ENCODE measurements at regions not wholly inside any gene's neighbourhood (a gene's known extent, or its start where the extent isn't known, plus 50 kb on each side); places are given as distances from the start of the nearest gene placed in this dataset.
A peak's percentile ranks its signal among the peaks of the same experiment; 100 is the strongest.

GRCh38 chr7:17155529-17155928 lies 142.9 kb upstream of the AHR start:
- DNase-seq (ENCODE audit: low read depth in 2 of 3, low spot score in 2 of 3) = no peak

DNA sequence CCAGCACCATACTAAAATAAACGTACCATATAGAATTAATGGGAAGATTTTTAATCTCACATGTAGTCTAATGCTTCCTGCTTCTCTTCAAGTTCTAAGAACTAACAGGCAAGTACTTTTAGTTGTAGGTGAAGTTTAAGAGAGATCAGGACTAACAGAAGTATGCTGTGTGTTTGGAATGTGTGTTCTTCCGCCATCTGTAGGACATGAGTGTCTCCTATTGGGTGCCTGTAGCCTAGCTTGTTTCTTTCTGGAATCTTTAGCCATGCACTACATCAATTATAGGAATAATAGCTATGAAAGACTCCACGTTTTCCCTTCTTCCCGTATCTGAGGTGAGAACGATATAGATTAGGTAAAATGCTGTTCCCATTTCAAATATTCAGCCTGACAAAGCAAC lies 140.2 kb upstream of the AHR start:
- DNase-seq (ENCODE audit: low read depth in 2 of 3, low spot score in 2 of 3) = no peak

DNA sequence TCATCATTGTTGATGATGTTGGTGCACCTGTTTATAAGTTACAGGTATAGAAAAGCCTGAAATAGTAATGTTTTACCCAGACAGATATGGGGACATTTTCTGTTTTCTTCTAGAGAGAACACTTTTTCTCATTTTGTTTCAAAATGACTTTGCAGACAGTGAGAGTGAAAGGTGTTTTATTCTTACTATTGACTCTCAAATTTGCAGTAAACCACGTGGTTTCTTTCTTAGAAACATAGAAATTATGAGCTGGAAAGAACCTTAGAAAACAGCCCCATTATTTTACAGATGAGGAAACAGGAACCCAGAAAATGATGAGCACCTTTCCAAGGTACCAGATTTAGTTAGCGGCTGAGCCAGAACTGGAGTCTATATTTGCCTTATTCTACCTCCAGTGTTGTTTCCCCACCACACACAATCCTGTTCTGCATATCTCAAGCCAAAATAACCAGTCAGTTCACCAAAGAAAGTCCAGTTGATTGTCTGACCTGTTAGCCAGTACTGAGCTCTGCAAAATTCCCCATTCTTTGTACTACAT lies 138.9 kb upstream of the AHR start:
- no peak for DNase-seq (ENCODE audit: low read depth in 2 of 3, low spot score in 2 of 3)

DNA sequence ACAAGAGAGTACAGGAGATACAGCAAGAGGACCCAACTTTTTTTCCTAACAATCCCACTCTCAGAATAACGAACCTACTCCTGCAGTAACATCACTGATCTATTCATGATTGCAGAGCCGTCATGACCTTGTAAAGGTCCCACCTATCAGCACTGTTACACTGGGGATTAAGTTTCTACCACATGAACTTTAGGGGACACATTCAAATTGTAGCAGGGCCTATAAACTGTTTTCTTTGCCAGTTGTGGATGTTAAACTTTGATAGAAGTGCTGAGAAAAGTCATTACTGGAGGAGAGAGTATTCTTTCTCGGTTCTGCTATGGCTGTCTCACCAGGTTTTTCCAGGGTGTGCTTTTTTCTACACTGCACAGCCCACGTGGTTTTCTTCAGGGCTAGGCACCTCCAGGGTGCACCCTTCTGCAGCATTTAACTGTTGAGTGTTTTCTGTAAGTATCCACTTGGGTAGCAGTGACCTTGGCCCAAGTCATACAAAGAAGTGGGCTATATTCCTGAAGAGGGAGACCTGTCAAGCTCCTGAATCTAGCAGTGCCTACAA lies 131.6 kb upstream of the AHR start:
- DNase-seq (ENCODE audit: low read depth in 2 of 3, low spot score in 2 of 3) = no peak

- DNase-seq (ENCODE audit: low read depth in 2 of 3, low spot score in 2 of 3) = no peak
These were observed 130.0 kb upstream of the AHR start for GRCh38 chr7:17168416-17168815.

DNA sequence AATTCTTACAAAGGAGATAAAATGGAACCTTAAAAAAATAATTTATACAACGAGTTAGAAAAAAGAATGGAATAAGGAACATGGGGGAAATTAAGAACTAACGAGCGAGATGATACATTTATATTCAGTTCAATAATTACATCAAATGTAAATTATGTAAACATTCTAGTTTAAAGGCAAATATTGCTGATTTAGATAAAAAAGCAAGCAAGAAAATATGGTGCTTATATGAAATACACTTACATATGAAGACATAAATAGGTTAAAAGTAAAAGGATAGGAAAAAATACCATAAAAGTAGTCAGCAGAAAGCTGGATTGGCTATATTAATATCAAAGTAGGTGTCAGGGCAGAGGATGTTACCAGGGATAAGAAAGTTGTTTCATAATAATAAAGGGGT lies 127.0 kb upstream of the AHR start:
- no peak for DNase-seq (ENCODE audit: low read depth in 2 of 3, low spot score in 2 of 3)

DNA sequence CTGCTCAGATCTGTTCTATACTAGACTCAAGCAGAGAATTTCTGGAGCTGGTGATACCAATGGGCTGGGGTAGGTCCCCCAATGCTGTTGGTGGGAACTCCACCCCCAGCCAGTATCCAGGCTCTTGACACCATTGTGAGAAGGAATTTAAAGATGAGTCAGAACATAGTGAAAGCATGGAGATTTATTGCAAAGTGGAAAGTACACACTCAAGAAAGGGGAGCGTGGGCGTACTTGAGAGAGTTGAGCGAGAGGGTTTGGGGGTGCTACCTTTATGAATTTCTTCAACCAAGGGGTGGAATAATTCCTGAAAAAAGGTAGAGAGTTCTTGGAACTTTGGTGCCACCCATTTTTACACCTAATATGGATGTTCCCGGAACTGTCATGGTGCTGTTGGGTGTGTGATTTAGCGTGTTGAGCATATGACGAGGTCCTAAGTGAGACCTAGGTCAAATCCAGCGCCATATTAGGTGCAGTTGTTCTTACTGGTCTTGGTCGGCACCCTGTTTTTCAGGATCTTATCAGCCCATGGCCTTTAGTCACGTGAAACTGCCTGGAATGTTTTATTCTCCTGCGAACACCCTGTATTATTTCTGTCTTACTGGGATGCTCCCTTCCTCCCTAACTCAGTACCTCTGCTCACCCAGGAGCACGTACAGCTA lies 122.0 kb upstream of the AHR start:
- no peak for DNase-seq (ENCODE audit: low read depth in 2 of 3, low spot score in 2 of 3)

DNA sequence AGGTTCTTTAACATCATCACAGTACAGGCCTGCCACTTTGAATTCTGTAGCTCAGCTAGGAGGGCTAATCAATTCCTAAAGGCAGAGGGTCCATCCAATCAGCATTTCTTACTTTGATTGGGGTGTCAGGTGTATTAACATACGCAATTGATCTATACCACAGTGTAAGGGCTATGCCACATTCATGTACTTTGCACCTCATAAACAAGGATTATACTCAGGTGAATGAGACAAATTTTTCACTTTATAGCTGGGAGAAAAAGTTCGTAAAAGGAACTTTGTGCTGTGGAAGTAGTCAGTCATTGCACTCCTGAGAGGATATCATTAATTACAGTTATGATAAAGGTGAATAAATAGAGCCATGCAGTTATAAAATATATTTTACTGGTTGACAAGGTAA lies 119.9 kb upstream of the AHR start:
- no peak for DNase-seq (ENCODE audit: low read depth in 2 of 3, low spot score in 2 of 3)

DNA sequence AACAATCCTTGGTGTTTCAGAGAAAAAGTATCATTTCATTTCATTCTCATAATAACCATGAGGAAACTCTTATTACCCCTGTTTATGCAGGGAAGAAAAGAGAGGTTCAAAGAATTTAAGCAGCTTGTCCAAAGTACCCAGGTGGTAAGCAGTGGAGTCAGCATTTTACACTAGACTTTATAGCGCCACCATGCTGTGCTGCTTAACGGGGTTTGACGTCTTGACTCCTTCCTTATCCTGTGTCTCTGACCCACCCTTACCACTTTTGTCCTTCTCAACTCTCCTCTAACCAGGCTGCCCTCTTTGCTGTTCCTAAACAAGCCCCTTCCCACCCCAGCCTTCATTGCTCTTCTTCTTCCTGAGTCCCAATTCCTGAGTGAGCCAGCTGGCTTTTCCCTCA lies 117.0 kb upstream of the AHR start:
- no peak for DNase-seq (ENCODE audit: low read depth in 2 of 3, low spot score in 2 of 3)

GRCh38 chr7:17183630-17184328 lies 114.7 kb upstream of the AHR start:
- no peak for DNase-seq (ENCODE audit: low read depth in 2 of 3, low spot score in 2 of 3)

- DNase-seq (ENCODE audit: low read depth in 2 of 3, low spot score in 2 of 3) = no peak
These were observed 113.4 kb upstream of the AHR start for GRCh38 chr7:17184805-17185689.

- peak in 2 of 3 donors; percentile 58 to 77 for DNase-seq (ENCODE audit: low read depth in 2 of 3, low spot score in 2 of 3)
These were observed 112.8 kb upstream of the AHR start for GRCh38 chr7:17185690-17186070.

DNA sequence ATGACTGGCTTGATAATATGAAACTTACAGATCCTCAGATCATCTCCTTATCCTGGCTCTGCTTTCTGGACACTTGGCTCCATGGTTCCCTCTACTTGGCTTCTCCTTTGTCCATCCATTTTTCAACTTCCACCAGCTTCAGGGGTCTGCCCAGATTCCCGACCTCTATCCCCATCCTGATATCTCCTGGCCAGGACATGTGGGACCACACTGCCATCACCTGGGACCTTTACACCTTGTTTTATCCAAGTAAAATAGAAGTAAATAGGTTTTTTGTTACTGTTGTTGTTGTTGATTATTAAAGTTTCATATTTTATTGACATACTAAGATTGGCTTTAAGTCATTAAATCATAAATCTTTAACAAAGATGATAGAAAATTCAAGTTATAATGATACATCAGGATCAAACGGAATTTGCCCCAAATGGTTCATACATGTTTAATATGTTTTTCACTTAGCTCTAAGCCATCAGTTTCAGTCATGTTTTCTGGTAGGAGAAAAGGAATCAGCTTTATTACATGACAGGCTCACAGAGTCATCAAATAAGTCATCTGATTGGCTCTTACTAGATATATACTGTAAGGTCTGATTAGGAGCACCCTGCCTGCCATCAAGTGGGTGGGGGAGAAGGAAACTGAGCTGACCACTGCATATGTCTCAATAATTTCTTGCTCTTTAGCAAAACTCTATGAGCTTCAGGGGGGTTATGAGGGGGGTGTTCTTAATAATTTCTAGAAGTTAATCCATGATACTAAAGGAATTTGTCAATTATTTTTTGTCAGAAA lies 111.5 kb upstream of the AHR start:
- no peak for DNase-seq (ENCODE audit: low read depth in 2 of 3, low spot score in 2 of 3)

- no peak for DNase-seq (ENCODE audit: low read depth in 2 of 3, low spot score in 2 of 3)
These were observed 103.8 kb upstream of the AHR start for GRCh38 chr7:17194656-17195055.

DNA sequence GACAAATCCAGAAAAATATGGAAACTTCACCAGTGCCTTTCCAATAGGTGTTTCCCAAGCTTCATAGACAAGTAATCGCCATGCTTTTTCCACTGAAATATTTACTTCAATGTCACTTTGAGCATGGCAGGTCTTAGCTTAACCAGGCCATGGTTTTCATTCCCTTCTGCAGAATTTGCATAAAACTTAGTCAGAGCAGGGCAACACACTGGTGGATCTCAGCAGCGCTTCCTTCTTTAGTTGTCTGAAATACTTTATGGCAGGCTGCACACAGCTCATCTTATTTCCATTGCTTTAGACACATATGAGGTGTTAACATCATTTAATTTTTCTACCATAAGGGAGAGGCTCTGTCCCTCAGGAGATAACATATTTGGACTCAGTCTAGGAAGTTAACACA lies 102.9 kb upstream of the AHR start:
- peak in 1 of 3 donors; percentile 8 for DNase-seq (ENCODE audit: low read depth in 2 of 3, low spot score in 2 of 3)

- peak in 1 of 3 donors; percentile 48 for DNase-seq (ENCODE audit: low read depth in 2 of 3, low spot score in 2 of 3)
These were observed 92.5 kb upstream of the AHR start for GRCh38 chr7:17205910-17206309.

DNA sequence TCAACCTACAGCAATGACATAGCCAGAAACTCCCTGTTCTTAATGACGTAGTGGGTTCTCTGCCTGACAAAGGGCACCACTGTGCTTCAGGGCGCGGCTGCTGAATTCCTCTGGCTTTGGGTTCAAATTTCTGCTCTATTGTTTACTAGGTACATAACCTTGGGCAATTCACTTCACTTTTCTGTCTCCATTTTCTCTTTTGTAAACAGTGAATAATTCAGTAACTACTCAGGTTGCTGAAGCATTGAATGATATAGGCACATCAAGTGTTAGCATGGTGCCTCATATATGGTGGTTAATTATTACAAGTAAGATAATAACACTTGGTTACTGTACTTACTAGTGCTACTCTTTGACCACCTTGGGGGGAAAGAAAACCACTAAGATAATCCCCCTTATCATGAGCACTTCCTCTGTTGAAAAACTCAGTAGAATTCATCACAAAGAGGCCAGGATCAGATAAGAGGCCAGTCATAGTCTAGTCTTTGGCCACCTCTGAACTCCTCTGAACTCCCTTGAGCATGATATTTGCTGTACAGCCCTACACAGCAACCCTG lies 92.0 kb upstream of the AHR start:
- DNase-seq (ENCODE audit: low read depth in 2 of 3, low spot score in 2 of 3) = peak in 1 of 3 donors; percentile 25

DNA sequence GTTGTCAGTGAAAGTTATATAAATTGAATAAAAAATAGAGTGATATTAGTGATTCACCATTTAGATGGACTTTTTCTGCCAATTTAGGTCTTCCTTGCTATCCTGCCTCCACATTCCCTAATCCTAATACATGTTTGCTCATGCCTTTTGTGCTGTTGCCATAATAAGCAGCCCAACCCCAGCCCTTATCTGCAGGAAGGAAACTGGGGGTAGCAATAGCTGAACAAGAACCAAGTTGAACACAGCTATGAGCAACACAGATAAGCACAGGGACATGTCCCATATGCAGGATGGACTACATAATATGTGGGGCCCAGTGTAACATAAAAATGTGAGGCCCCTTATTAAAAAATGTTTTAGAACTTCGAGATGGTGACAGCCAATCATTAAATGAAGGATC lies 91.2 kb upstream of the AHR start:
- DNase-seq (ENCODE audit: low read depth in 2 of 3, low spot score in 2 of 3) = peak in 2 of 3 donors; percentile 62 to 79

DNA sequence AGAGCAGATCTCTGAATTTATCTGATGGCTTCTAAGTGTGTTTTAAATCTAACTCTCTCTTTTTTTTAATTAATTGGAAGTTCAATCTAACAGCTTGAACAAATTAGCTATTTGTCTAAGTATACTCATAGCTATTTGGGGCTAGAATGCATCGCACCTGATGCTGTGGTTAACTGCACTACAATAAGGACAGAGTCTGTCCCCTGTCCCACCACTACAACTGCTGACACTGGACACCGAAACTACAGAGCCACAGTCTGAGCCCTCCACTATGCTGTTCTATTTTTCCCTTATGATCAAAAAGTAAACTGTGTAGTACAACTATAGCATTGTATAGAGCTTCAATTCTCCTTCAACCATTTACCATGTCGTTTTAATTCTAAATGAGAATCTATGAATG lies 89.4 kb upstream of the AHR start:
- no peak for DNase-seq (ENCODE audit: low read depth in 2 of 3, low spot score in 2 of 3)

DNA sequence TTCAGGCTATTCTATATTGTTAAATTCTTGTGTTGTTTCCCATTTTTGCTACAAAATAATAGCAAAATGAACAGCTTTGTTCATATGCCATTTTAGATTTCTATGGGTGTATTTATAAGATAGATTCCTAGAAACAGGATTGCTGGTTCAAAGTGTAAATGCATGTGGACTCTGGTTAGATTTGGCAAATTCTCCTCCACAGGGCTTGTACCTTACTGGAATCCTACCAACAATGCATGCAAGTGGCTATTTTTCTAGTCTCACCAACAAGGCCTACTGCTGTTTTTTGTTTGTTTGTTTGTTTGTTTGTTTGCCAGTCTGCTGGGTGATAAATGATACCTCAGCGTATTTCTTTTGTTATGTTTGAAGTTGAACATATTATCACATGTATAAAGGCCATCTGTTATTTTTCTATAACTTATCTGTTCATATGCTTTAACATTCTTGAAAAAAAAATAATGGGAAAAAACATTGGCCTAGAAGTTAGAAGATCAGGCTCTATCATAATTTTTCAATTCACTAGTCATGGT lies 87.1 kb upstream of the AHR start:
- no peak for DNase-seq (ENCODE audit: low read depth in 2 of 3, low spot score in 2 of 3)

All from hematopoietic multipotent progenitor cell (in vitro differentiated cells).